Testis (tissue), 2 donors: ENCODE measurements at regions not wholly inside any gene's neighbourhood (a gene's known extent, or its start where the extent isn't known, plus 50 kb on each side); places are given as distances from the start of the nearest gene placed in this dataset.

Experiments
- CTCF ChIP-seq, 3 experiments: fragments of 450-650 bp in 2 of 3; fragments of 200-600 bp in 1 of 3; sonication (generic) in 1 of 3; IDR thresholded peaks; one replicate each; pipeline ENCODE4 v1.5.1; 2016 to 2019; ENCODE audit warnings: antibody characterized with exemption in 3 of 3, mild to moderate bottlenecking in 2 of 3, moderate library complexity in 1 of 3
- POLR2A ChIP-seq: fragments of 450-650 bp; IDR thresholded peaks from one replicate; pipeline ENCODE4 v1.6.1; 2017; ENCODE audit warnings: antibody characterized with exemption, mild to moderate bottlenecking, moderate library complexity

GRCh38 chr22:49582678-49583077 is 245.0 kb downstream of the BRD1 start:
- TF ChIP-seq POLR2A = no peak
- no peak for TF ChIP-seq CTCF (IDR thresholded peaks at IDR 0.05)
